Ovary (tissue), 7 donors: ENCODE measurements at regions not wholly inside any gene's neighbourhood (a gene's known extent, or its start where the extent isn't known, plus 50 kb on each side); places are given as distances from the start of the nearest gene placed in this dataset.

Source experiments
- DNase-seq, 5 donors: peaks; one replicate each; pipeline ENCODE4 v3.0.0-alpha.2; 2019 to 2020
- H3K27ac ChIP-seq, 2 donors: fragments of 200-600 bp; one replicate each; pipeline versions ENCODE4 v1.5.1 to v1.8.0; 2019 to 2022
- H3K27me3 ChIP-seq: fragments of 200-600 bp; one replicate; pipeline ENCODE4 v1.8.0; 2022
- H3K36me3 ChIP-seq: fragments of 200-600 bp; sonication (generic); one replicate; pipeline ENCODE4 v1.5.1; 2019
- H3K4me1 ChIP-seq: one replicate; pipeline ENCODE4 v1.8.1; 2013; ENCODE audit warnings: mild to moderate bottlenecking, moderate library complexity; ENCODE audit not compliant: insufficient read depth
- H3K4me3 ChIP-seq: fragments of 200-600 bp; sonication (generic); one replicate; pipeline ENCODE4 v1.5.1; 2017
- H3K9me3 ChIP-seq, 2 donors: fragments of 200-600 bp in 1 of 2; sonication (generic) in 1 of 2; one replicate each; pipeline versions ENCODE4 v1.5.1 to v1.8.1; 2013 to 2019; ENCODE audit warnings: mild to moderate bottlenecking in 1 of 2, moderate library complexity in 1 of 2
- CTCF ChIP-seq, 3 donors: fragments of 450-650 bp in 2 of 3; fragments of 200-600 bp in 1 of 3; IDR thresholded peaks; one replicate each; pipeline versions ENCODE4 v1.5.1 to v1.8.0; 2016 to 2022; ENCODE audit warnings: antibody characterized with exemption in 3 of 3, mild to moderate bottlenecking in 1 of 3
- EP300 ChIP-seq: sonication (generic); formaldehyde crosslinking; IDR thresholded peaks from one replicate; pipeline ENCODE4 v1.6.1; 2017; ENCODE audit warnings: antibody characterized with exemption
- POLR2A ChIP-seq: fragments of 450-650 bp; IDR thresholded peaks from one replicate; pipeline ENCODE4 v1.6.1; 2017; ENCODE audit warnings: antibody characterized with exemption, mild to moderate bottlenecking, moderate library complexity
- WGBS, 3 donors: extraction: QIAGEN DNeasy Blood & Tissue Kit in 1 of 3; methylation state at CpG; one replicate each; pipeline versions ENCODE4 v1.1.5 to v1.1.7; 2013 to 2017; 5-methylcytosine and 5-hydroxymethylcytosine counted together
- intact Hi-C, 4 donors: fragments of 100-400 bp; cut with DNase I; formaldehyde crosslinking; loops; one replicate each; pipeline versions ENCODE4 v1.11.0 to v1.15.1; 2022 to 2023
- donor health status: DM: no; HTN: no; CAD: no; lungs with moderate emphysema.
- donor health status: DM: no; HTN: no; CAD: no.
- donor health status: Bipolar disorder and iron deficiency.
- donor health status: DM: no; HTN: no; CAD: no.
- donor health status: DM: yes; HTN: yes; CAD: no.

GRCh38 chr14:31930070-31930469 lies 147.0 kb upstream of the ARHGAP5 start:
- TF ChIP-seq POLR2A = no peak
- TF ChIP-seq EP300 = no peak
- TF ChIP-seq CTCF (IDR thresholded peaks at IDR 0.05) = no peak
- peaks cover 2% of the 10 kb centered on the region for H3K4me1 ChIP-seq
- no peaks in the 10 kb centered on the region for H3K36me3 ChIP-seq
- no peaks in the 10 kb centered on the region for H3K27me3 ChIP-seq
- H3K27ac ChIP-seq = no peak overlapping the region
- intact Hi-C loops = loop anchor here in 3 of 4 donors (5.0 to 10.0 kb wide), 2 partner anchors 322 to 325 kb away; no protein-coding TSS in a partner anchor
- H3K4me3 ChIP-seq = no peak overlapping the region
- 94 to 100% (median 98%) methylated on average over 1 of the region's 1 CpG for WGBS, 3 donors
- no peaks in the 10 kb centered on the region for H3K9me3 ChIP-seq
- no peak for DNase-seq

- peaks cover 2% of the 10 kb centered on the region for H3K4me1 ChIP-seq
- intact Hi-C loops = loop anchor here in 3 of 4 donors (5.0 to 10.0 kb wide), 2 partner anchors 322 to 324 kb away; no protein-coding TSS in a partner anchor
- 88 to 95% (median 94%) methylated on average over 3 of the region's 3 CpGs for WGBS, 3 donors
Observed at GRCh38 chr14:31930493-31931240, 146.4 kb upstream of the ARHGAP5 start.

GRCh38 chr14:31932675-31933074 lies 144.4 kb upstream of the ARHGAP5 start:
- 92 to 94% (median 94%) methylated on average over 5 of the region's 5 CpGs for WGBS, 3 donors
- no peaks in the 10 kb centered on the region for H3K9me3 ChIP-seq
- intact Hi-C loops = loop anchor here in 3 of 4 donors (5.0 to 10.0 kb wide), 2 partner anchors 320 to 322 kb away; no protein-coding TSS in a partner anchor
- H3K4me1 ChIP-seq = no peaks in the 10 kb centered on the region
- no peak for DNase-seq
- no peaks in the 10 kb centered on the region for H3K36me3 ChIP-seq
- H3K27me3 ChIP-seq = no peaks in the 10 kb centered on the region
- no peak for TF ChIP-seq CTCF (IDR thresholded peaks at IDR 0.05)
- no peak for TF ChIP-seq EP300
- no peak for TF ChIP-seq POLR2A
- H3K27ac ChIP-seq = no peak overlapping the region
- H3K4me3 ChIP-seq = no peak overlapping the region

More at GRCh38 chr14:31930493-31931240, 146.4 kb upstream of the ARHGAP5 start:
- H3K27ac ChIP-seq = no peak overlapping the region
- H3K9me3 ChIP-seq = no peaks in the 10 kb centered on the region
- no peak overlapping the region for H3K4me3 ChIP-seq
- no peaks in the 10 kb centered on the region for H3K36me3 ChIP-seq
- TF ChIP-seq CTCF (IDR thresholded peaks at IDR 0.05) (no peak), POLR2A (no peak), EP300 (no peak)
- H3K27me3 ChIP-seq = no peaks in the 10 kb centered on the region
- no peak for DNase-seq

- Histone ChIP-seq H3K36me3 (no peaks in the 10 kb centered on the region), H3K4me1 (no peaks in the 10 kb centered on the region), H3K4me3 (no peak overlapping the region), H3K27ac (no peak overlapping the region), H3K9me3 (no peaks in the 10 kb centered on the region), H3K27me3 (no peaks in the 10 kb centered on the region)
- no peak for TF ChIP-seq EP300
- TF ChIP-seq POLR2A = no peak
- TF ChIP-seq CTCF (IDR thresholded peaks at IDR 0.05) = no peak
- 72 to 80% (median 75%) methylated on average over 3 of the region's 3 CpGs for WGBS, 3 donors
- DNase-seq = no peak
- intact Hi-C loops = loop anchor here in 3 of 4 donors (5.0 to 10.0 kb wide), 2 partner anchors 319 to 321 kb away; no protein-coding TSS in a partner anchor
Observed at GRCh38 chr14:31933716-31934115, 143.4 kb upstream of the ARHGAP5 start.
